ACHN (cell line): ENCODE measurements at regions not wholly inside any gene's neighbourhood (a gene's known extent, or its start where the extent isn't known, plus 50 kb on each side); places are given as distances from the start of the nearest gene placed in this dataset.
"Not testable (repeated sequence)": the region's sequence is repeated elsewhere in the genome, so short reads cannot be mapped to it uniquely, and the experiment has no call there.

Source experiments
- DNase-seq: peaks from one replicate; pipeline ENCODE4 v3.0.0-alpha.2; 2015
- in situ Hi-C: cut with HindIII; loops from 2 replicates; pipeline ENCODE4 v1.10.0; 2017; ENCODE audit warnings: low sequenced_read_pairs, low pct_ligation_motif_present, low pct_unique_long_range_greater_than_20kb

DNA sequence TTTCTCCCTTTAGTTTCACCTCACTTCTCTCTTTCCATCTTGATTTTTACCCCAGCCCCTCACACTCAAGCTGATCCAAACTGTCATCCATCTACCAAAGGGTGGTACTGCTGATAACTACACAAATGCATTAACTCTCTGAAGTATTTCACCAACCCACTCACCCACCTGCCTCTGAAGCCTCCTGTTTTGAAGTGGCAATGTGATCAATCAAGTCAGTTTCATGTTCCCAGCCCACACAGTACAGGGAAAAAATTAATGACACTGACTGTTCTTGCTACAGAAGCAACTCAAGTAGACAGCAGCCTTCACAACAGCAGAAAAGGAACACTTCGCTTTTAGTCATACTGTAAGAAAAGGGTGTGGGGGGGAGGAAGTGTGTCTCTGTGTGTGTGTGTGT, 183.0 kb upstream of the NOCT start:
- in situ Hi-C loops: no loop called here
- no peak for DNase-seq

DNA sequence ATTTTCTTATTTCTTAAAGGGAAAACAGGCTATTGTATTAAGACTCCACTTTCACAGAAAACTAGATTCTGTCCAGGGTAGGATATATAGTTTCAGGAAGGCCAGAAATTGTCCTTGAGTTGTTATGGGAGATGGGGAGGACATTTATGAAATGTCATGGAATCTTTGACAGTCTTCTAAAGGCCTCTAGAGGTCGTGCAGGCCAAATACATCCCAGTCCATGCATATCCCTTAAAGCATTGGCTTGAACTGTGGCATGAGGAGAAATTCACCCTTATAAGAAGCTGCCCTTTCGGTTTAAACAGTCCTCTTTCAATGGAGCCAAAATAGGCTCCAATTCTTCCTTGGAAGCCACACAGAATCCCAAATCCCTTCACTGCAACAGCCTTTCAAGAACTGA, 183.6 kb upstream of the NOCT start:
- no peak for DNase-seq

GRCh38 chr4:138828926-138829325, 186.7 kb upstream of the NOCT start:
- DNase-seq: no peak
- in situ Hi-C loops: no loop called here

More for the DNA sequence above, 183.6 kb upstream of the NOCT start:
- in situ Hi-C loops: no loop called here

GRCh38 chr4:138826754-138827153, 188.8 kb upstream of the NOCT start:
- no peak for DNase-seq
- in situ Hi-C loops: no loop called here

DNA sequence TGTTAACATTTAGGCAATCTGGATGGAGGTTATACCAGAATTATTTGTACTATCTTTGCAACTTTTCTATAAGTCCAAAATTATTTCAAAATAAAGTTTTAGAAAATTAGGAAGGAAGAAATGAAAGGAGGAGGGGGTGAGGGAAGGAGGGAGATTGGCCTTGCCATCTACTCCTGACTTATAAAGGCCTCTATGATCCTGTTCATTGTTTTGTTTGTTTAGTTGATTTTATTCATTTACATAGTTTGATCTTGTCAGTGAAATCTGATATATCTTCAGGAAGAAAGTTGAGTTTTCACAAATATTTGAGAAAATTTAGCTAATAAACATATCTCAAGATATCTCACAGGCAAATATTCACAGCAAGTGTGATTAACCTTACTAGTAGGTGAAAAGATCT, 189.3 kb upstream of the NOCT start:
- DNase-seq: no peak
- in situ Hi-C loops: no loop called here

GRCh38 chr4:138821331-138821730, 194.2 kb upstream of the NOCT start:
- in situ Hi-C loops: no loop called here
- DNase-seq: peak; percentile 46

- no peak for DNase-seq
- in situ Hi-C loops: no loop called here
These were observed 198.7 kb upstream of the NOCT start for GRCh38 chr4:138816875-138817274.

DNA sequence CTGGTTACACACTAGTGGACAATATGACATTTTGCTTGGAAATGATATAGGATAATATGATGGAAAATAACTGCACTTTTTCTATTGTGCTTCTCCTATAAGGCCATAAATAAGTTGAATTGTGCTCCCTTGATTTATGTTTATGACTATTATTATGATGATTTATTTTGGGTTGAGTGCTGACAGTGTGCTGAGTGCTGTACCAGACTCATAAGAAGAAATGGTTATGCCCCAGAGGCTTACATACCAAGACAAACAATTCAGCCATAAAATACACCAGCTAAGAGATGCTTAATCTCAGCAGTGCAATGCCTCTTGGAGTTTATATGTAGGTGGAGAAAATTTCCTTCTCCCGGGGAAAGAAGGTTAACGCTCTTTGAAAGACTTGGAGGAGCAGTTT, 199.8 kb upstream of the NOCT start:
- in situ Hi-C loops: no loop called here
- DNase-seq: no peak

GRCh38 chr4:138805736-138806135, 209.8 kb upstream of the NOCT start:
- in situ Hi-C loops: no loop called here
- DNase-seq: no peak

DNA sequence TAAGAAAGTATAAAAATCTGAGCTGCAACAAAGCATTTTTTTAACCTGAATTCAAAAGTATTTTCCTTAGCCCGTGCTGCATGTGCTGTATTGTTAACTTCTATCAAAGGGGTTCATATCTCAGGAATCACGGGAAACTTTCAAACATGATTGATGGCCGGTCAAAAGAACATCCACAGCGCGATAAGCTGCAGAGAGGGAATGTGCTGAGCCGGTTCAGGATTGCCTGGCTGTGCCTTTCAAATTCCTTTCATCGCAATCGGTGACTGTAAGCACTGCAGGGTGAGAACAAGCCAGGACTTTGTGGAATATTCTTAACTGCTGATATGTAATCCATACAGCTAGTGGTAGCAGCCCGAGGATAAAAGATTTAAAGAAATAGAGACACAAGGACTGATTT, 210.9 kb upstream of the NOCT start:
- no peak for DNase-seq
- in situ Hi-C loops: no loop called here

GRCh38 chr4:138803051-138803450, 212.5 kb upstream of the NOCT start:
- DNase-seq: no peak
- in situ Hi-C loops: no loop called here

DNA sequence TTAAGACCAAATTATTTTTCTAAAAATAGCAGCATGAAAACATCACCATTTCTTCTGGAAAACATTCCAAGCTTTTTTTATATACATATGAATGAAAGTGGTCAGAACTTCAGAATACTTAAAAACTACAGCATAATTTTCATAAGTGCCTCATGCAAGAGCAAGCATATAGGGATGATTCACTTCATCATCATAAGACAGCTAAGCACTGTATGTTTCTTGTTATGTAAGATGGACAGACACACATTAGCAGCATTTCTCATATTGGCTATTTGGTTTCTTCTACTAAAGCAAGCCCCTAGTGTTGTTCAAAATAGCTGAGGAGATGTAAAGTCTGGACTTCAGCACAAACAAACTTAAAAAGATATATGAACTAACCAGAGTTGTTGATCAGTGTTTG, 213.1 kb upstream of the NOCT start:
- in situ Hi-C loops: no loop called here
- no peak for DNase-seq

GRCh38 chr4:138800421-138800820, 215.2 kb upstream of the NOCT start:
- DNase-seq: no peak
- in situ Hi-C loops: no loop called here

GRCh38 chr4:138798404-138798803, 217.2 kb upstream of the NOCT start:
- DNase-seq: no peak
- in situ Hi-C loops: no loop called here

DNA sequence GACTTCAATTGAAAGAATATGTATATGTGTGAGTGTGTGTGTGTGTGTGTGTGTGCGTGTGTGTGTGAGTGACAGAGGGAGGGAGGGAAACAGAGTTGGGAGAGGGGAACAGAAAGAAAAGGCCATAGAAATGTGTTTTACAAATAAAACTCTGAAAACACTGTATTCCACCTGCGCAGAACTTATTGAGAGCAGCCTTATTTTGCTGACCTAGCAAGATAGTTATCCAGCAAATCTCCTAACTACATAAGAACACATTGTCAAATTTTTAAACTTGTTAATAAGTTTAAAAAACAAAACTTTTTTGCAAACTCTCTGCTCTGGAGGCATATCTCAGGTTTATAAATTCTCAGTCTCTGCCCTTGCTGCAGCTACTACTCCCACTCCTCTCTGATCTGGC, 217.9 kb upstream of the NOCT start:
- in situ Hi-C loops: no loop called here
- DNase-seq: no peak

DNA sequence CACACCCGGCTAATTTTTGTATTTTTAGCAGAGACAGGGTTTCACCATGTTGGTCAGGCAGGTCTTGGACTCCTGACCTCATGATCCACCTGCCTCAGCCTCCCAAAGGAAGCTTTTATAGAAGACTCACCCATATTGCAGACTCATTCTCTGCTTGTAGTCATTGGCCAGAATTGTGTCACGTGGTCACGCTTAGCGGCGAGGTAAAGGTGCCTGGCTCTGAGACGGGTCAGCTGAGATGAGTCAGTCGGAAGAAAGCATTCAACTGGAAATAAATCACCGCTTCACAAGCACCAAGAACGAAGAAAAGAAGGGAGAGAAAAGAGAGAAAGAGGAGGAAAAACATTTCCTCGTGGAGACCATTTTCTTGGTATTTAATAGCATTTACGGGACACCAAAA, 218.8 kb upstream of the NOCT start:
- in situ Hi-C loops: no loop called here
- DNase-seq: peak; percentile 50

DNA sequence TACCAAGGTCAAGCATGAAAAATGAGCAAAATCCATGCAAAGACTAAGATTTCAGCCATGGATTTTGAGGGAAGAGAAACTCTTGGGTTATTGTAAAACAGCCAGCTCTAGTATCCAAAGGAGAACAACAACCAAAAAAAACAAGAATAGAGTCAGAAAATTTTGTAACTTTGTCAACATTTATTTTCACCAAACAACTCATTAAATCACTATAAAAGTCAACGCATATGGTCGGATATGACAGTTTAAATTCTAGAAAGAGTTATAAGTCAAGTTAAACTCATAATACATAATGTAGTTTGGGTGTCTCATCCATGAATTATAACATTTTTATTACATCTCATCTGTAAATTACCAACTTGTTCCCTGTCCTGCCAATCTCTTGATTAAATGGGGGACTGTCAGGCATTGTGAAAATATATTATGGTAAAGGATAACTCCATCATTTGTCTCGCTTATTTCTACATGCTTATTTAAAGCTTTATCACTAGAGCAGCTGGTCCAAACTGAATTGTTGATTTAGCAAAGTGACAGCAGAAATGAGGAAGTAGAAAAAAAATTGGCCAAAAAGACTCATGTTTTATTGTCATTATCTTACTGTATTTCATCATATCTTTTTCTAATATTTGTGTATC, 224.8 kb upstream of the NOCT start:
- in situ Hi-C loops: no loop called here
- DNase-seq: no peak

DNA sequence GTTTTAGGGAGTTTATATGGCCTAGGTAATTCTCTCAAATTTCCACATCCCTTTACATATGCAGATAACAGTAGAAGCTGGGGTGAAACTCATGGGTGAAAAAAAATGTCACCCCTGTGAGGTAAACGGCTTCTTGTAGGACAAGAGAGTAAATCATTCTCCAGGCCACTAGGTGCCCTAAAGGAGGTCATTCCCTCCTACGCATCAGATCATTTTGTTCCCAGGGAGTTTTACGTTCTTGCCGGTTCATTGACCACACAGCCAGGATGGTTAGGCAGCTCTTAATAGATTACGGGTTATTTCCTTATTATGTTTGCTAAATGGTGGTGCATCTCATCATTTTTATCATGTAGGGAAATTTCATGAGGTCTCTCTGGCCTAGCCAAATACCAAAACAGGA, 225.8 kb upstream of the NOCT start:
- DNase-seq: no peak
- in situ Hi-C loops: no loop called here

DNA sequence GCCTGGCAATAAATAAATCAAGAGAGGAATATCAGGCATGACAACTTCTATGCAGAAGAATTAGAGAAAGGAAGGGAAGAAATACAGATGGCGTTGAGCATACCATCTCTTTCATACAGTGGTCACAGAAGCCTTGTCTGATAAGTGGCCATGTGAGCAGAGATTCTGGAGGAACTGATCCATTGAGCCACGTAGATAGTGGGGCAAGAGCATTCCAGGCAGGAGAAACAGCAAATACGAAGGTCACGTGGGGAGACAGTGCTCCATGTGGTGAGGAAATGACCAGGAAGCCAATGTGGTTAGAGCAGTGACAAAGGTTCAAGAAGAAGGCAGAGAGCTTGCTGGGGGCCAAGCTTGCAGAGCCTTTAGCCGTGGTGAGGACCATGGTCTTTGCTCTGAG, 226.7 kb upstream of the NOCT start:
- in situ Hi-C loops: no loop called here
- DNase-seq: no peak

- in situ Hi-C loops: no loop called here
- no peak for DNase-seq
These were observed 227.3 kb upstream of the NOCT start for GRCh38 chr4:138788267-138788790.

GRCh38 chr4:138779761-138780160, 235.8 kb upstream of the NOCT start:
- in situ Hi-C loops: not testable (repeated sequence)

More at GRCh38 chr4:138779761-138780160, 235.8 kb upstream of the NOCT start:
- DNase-seq: not testable (repeated sequence)
